ENCODE measurements at regions not wholly inside any gene's neighbourhood (a gene's known extent, or its start where the extent isn't known, plus 50 kb on each side); places are given as distances from the start of the nearest gene placed in this dataset.

DNA sequence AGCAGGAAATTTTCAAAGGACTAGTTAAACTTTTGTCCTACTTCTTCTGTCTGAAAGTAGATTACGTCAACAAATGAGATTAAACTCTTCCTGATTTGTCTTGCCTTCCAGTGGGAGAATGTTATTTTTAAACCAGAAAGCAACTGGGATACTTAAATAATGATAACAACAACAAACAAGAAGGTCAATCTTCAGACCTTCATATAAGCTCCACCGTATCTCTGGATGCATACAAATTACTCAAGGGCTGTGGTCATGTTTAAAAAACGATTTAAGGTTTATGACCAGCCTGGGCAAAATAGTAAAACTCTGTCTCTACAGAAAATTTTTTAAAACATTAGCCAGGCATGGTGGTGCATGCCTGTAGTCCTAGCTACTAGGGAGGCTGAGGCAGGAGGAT lies 145.3 kb upstream of the NPHP3 start:
- Histone ChIP-seq H3K27me3 (ENCODE audit: control insufficient read depth, insufficient read depth, low read length) (no peaks in the 10 kb centered on the region), H3K9ac (ENCODE audit: low read depth, low read length) (no peak overlapping the region), H3K27ac (ENCODE audit: low read depth, low read length) (no peak overlapping the region), H3K4me3 (ENCODE audit: low read depth, low read length) (no peak overlapping the region), H3K4me1 (ENCODE audit: control insufficient read depth, insufficient read depth, low read length) (no peaks in the 10 kb centered on the region), H3K9me3 (ENCODE audit: control insufficient read depth, insufficient read depth, low read length) (no peaks in the 10 kb centered on the region), H3K36me3 (ENCODE audit: control insufficient read depth, insufficient read depth, low read length) (no peaks in the 10 kb centered on the region)

DNA sequence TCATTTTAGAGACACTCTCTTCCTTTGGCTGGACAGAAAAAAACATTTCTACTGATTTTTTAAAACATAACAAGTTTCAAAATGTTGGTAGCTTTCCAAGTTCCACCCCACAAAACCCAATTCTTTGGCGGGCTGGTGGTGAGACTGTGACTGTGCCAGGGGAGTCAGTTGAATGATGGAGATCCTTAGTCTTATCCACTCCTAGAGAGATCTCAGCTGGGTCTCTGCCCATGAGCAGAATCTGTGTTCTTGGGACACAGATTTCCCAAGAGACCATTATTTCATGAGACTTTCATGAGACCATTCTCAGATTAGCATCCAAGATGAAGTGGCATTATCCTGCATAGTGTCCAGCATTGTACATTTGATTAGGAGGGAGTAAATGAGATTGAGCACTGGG lies 135.1 kb upstream of the NPHP3 start:
- no peak overlapping the region for H3K27ac ChIP-seq (ENCODE audit: low read depth, low read length)
- H3K27me3 ChIP-seq (ENCODE audit: control insufficient read depth, insufficient read depth, low read length): no peaks in the 10 kb centered on the region
- no peak overlapping the region for H3K4me3 ChIP-seq (ENCODE audit: low read depth, low read length)
- H3K9ac ChIP-seq (ENCODE audit: low read depth, low read length): no peak overlapping the region
- no peaks in the 10 kb centered on the region for H3K9me3 ChIP-seq (ENCODE audit: control insufficient read depth, insufficient read depth, low read length)
- peaks cover 7% of the 10 kb centered on the region; the same call in 1 of the 2 replicates for H3K4me1 ChIP-seq (ENCODE audit: control insufficient read depth, insufficient read depth, low read length)
- H3K36me3 ChIP-seq (ENCODE audit: control insufficient read depth, insufficient read depth, low read length): no peaks in the 10 kb centered on the region

DNA sequence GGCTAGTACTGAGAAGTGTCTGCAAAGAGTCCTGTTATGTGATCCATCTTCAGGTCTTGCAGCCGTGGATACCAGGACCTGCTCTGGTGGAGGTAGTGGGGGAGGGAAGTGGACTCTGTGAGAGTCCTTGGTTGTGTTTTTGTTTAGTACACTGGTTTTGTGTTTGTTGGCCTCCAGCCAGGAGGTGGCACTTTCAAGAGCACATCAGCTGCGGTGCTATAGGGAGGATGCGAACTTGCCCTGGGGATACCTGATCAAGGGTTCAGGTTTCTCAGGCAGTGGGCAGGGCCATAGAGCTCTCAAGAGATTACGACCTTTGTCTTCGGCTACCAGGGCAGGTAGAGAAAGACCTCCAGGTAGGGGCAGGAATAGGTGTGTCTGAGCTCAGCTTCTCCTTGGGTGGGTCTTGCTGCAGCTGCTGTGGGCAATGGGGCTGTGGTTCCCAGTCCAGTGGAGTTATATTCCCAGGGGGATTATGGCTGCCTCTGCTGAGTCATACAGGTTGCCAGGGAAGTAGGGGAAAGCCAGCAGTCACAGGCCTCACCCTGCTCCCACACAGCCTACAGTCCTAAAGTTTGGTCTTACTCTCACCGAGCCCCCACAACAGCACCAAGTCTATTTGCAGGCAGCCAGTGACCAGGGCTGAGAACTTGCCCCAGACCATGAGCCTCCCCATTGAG lies 132.8 kb upstream of the NPHP3 start:
- Histone ChIP-seq H3K9me3 (ENCODE audit: control insufficient read depth, insufficient read depth, low read length) (no peaks in the 10 kb centered on the region), H3K4me3 (ENCODE audit: low read depth, low read length) (no peak overlapping the region), H3K9ac (ENCODE audit: low read depth, low read length) (no peak overlapping the region), H3K27me3 (ENCODE audit: control insufficient read depth, insufficient read depth, low read length) (no peaks in the 10 kb centered on the region), H3K27ac (ENCODE audit: low read depth, low read length) (no peak overlapping the region), H3K36me3 (ENCODE audit: control insufficient read depth, insufficient read depth, low read length) (no peaks in the 10 kb centered on the region), H3K4me1 (ENCODE audit: control insufficient read depth, insufficient read depth, low read length) (peaks cover 7% of the 10 kb centered on the region; the same call in 1 of the 2 replicates)

DNA sequence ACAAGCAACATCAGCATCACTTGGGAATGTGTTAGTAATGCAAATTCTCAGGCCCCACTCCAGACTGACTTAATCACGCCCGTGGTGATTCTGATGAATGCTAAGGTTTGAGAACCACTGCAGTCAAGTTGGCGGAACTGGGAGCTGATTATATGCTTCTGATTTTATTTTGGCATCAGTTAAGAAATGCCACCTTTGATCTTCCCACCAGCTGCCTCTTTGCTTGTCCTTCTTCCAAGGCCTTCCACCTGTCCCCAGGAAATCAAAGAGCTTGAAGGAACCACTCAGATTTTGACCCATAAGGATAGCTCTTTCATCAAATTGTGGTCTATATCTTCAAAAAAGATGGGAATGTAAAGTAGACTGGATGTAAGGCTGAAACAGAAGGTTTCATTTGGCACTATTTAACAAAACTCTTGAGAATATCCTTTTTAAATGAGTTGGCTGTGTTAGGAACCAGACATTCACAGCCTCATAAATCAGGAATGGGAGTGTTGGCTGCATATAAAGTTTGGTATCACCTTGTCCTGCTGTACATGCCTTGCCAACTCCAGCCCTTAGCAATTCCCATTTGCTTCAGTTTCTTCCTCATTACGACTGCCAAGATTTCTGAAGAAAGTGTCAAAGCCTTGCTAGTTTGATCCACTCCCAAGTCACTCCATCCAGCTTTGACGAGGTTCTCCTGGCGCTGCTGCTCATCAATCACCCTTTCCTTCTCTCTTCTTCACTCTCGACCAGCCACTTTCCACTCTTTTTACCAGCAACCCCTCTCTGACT lies 125.8 kb upstream of the NPHP3 start:
- peaks cover 18% of the 10 kb centered on the region for H3K4me1 ChIP-seq (ENCODE audit: control insufficient read depth, insufficient read depth, low read length)
- no peak overlapping the region for H3K4me3 ChIP-seq (ENCODE audit: low read depth, low read length)
- H3K9ac ChIP-seq (ENCODE audit: low read depth, low read length): no peak overlapping the region
- no peak overlapping the region for H3K27ac ChIP-seq (ENCODE audit: low read depth, low read length)
- no peaks in the 10 kb centered on the region for H3K27me3 ChIP-seq (ENCODE audit: control insufficient read depth, insufficient read depth, low read length)
- H3K9me3 ChIP-seq (ENCODE audit: control insufficient read depth, insufficient read depth, low read length): no peaks in the 10 kb centered on the region
- H3K36me3 ChIP-seq (ENCODE audit: control insufficient read depth, insufficient read depth, low read length): no peaks in the 10 kb centered on the region

DNA sequence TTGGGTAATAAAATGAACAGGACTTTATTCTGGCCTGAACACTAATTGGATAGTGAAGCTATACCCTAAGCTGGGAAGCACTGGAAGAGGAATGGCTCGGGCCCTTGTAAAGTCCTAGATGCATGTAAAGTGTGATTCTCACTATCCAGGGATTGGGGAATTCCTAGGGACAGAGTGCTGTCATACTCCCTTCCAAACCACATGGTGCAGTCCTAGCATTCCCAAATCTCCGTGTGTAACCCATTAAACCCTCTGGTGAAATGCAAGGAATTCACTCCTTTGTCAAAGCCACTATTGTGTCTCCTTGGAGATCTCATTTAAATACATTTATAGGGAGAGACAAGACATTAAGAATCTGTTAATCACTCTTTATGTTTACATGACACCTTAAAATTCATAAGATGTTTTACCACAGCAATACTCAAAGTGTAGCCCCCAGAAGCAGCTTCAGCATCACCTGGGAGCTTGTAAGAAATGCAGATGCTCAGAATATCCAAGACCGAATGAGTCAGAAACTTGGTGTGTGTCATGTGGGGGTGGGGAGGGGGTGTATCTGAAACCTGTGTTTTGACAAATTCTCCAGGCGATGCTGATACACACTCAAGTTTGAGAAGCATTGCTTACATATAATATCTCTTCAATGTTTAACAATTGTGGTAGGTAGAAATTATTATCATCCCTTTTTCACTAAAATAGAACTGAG lies 121.8 kb upstream of the NPHP3 start:
- H3K9ac ChIP-seq (ENCODE audit: low read depth, low read length): no peak overlapping the region
- H3K9me3 ChIP-seq (ENCODE audit: control insufficient read depth, insufficient read depth, low read length): no peaks in the 10 kb centered on the region
- H3K27me3 ChIP-seq (ENCODE audit: control insufficient read depth, insufficient read depth, low read length): no peaks in the 10 kb centered on the region
- peak overlapping the region; percentile 38 for H3K27ac ChIP-seq (ENCODE audit: low read depth, low read length)
- H3K36me3 ChIP-seq (ENCODE audit: control insufficient read depth, insufficient read depth, low read length): no peaks in the 10 kb centered on the region
- H3K4me1 ChIP-seq (ENCODE audit: control insufficient read depth, insufficient read depth, low read length): peaks cover 18% of the 10 kb centered on the region
- H3K4me3 ChIP-seq (ENCODE audit: low read depth, low read length): no peak overlapping the region

DNA sequence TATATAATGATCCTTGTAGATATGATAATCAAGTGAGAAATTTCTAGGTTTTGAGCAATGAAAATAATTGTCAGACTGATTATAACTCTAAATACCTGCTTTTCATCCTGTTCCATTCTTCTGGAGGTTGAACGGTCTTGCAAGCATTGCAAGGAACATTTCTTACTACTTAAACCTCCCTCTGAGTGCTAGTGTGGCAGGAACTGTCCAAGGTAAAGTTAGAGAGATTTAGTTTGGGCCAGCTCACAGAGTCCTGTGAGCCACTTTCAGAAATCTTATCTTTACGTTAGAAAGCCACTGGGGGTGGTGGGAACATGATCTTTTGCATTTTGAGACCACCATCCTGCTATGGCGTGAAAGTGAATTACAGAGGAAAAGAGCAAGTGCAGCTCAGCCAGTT lies 121.1 kb upstream of the NPHP3 start:
- H3K4me3 ChIP-seq (ENCODE audit: low read depth, low read length): no peak overlapping the region
- H3K9ac ChIP-seq (ENCODE audit: low read depth, low read length): no peak overlapping the region
- no peaks in the 10 kb centered on the region for H3K36me3 ChIP-seq (ENCODE audit: control insufficient read depth, insufficient read depth, low read length)
- peak overlapping the region; percentile 16 for H3K27ac ChIP-seq (ENCODE audit: low read depth, low read length)
- no peaks in the 10 kb centered on the region for H3K27me3 ChIP-seq (ENCODE audit: control insufficient read depth, insufficient read depth, low read length)
- H3K4me1 ChIP-seq (ENCODE audit: control insufficient read depth, insufficient read depth, low read length): peaks cover 18% of the 10 kb centered on the region
- H3K9me3 ChIP-seq (ENCODE audit: control insufficient read depth, insufficient read depth, low read length): no peaks in the 10 kb centered on the region

DNA sequence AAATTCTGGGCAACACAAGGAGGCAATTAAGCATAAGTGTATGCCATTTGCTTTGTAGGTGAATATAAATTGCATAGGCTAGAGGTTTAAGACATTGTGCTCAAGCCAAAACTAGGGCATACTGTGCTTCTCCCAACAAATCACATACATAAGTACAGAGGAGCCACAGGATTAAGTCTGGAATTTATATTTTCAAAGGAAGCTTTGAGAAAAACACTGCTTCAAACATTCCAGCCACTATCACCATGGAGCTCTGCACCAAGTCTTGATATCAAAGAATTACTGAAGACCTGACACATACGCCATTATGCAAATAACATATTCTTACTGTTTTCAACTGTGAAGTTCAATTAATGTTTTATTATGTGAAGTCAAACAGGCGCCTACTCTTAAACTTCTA lies 119.4 kb upstream of the NPHP3 start:
- no peaks in the 10 kb centered on the region for H3K9me3 ChIP-seq (ENCODE audit: control insufficient read depth, insufficient read depth, low read length)
- H3K4me1 ChIP-seq (ENCODE audit: control insufficient read depth, insufficient read depth, low read length): peaks cover 18% of the 10 kb centered on the region
- no peaks in the 10 kb centered on the region for H3K27me3 ChIP-seq (ENCODE audit: control insufficient read depth, insufficient read depth, low read length)
- no peak overlapping the region for H3K9ac ChIP-seq (ENCODE audit: low read depth, low read length)
- H3K36me3 ChIP-seq (ENCODE audit: control insufficient read depth, insufficient read depth, low read length): no peaks in the 10 kb centered on the region
- no peak overlapping the region for H3K27ac ChIP-seq (ENCODE audit: low read depth, low read length)
- no peak overlapping the region for H3K4me3 ChIP-seq (ENCODE audit: low read depth, low read length)

DNA sequence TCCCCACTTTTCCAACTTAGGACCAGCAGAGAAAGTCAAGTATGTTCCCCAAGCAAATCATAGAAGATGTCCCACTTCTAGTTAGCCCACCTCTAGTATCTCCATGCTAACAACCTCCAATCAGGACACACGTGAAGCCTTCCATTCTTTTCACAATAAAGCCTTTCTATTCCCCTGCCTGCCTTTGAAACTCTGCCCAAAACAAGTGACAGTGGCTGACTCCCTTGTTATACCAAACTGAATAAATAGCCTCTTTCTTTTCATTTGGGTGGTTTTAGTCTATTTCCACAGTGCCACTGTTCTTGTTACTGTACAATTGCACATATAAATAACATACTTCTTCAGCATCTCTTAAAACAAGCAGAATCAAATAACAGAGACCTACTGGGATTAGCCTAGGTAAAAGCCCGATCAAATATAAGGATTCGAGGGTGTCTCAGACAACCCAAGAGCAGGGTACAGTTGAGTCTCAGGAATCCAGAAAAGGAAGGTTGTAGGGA lies 118.0 kb upstream of the NPHP3 start:
- Histone ChIP-seq H3K36me3 (ENCODE audit: control insufficient read depth, insufficient read depth, low read length) (no peaks in the 10 kb centered on the region), H3K9me3 (ENCODE audit: control insufficient read depth, insufficient read depth, low read length) (no peaks in the 10 kb centered on the region), H3K4me3 (ENCODE audit: low read depth, low read length) (no peak overlapping the region), H3K27me3 (ENCODE audit: control insufficient read depth, insufficient read depth, low read length) (no peaks in the 10 kb centered on the region), H3K4me1 (ENCODE audit: control insufficient read depth, insufficient read depth, low read length) (peaks cover 18% of the 10 kb centered on the region), H3K27ac (ENCODE audit: low read depth, low read length) (no peak overlapping the region), H3K9ac (ENCODE audit: low read depth, low read length) (no peak overlapping the region)

DNA sequence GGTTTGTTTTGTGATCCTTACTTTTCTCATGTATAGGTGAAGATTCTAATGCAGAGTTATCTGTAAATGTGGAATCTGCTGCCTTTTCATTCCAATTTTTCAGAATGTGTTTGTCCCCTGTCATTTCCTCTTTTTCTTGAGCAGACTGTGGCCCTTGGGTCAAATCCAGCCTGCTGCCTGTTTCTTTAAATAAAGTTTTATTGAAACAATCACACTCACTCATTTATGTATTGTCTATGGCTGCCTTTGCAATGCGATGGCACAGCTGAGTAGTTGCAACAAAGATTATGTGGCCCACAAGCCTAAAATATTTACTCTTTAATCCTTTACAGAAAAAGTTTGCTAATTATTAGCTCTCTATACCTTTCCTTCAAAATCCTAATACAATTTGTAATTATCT lies 116.3 kb upstream of the NPHP3 start:
- peaks cover 11% of the 10 kb centered on the region for H3K4me1 ChIP-seq (ENCODE audit: control insufficient read depth, insufficient read depth, low read length)
- no peak overlapping the region for H3K9ac ChIP-seq (ENCODE audit: low read depth, low read length)
- H3K27ac ChIP-seq (ENCODE audit: low read depth, low read length): no peak overlapping the region

DNA sequence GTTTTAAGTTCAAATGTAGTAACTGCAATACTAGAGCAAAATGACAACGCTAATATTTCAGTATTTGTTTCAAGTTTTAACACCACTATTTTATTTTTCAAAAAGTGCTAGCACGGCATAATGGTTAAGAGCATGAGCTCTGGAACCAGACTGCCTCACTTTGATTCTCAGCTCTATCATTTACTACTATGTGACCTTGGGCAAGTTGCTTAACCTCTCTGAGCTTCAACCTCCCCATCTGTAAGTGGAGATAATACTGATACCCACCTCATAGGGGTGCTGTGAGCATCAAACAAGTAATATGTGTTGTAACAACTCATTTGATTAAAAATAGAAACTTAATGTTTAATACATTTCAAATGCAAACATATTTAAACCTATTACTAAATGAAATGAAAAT lies 115.4 kb upstream of the NPHP3 start:
- no peak overlapping the region for H3K27ac ChIP-seq (ENCODE audit: low read depth, low read length)
- peaks cover 8% of the 10 kb centered on the region; the same call in 1 of the 2 replicates for H3K4me1 ChIP-seq (ENCODE audit: control insufficient read depth, insufficient read depth, low read length)
- H3K9ac ChIP-seq (ENCODE audit: low read depth, low read length): no peak overlapping the region
- H3K9me3 ChIP-seq (ENCODE audit: control insufficient read depth, insufficient read depth, low read length): no peaks in the 10 kb centered on the region
- no peak overlapping the region for H3K4me3 ChIP-seq (ENCODE audit: low read depth, low read length)
- no peaks in the 10 kb centered on the region for H3K36me3 ChIP-seq (ENCODE audit: control insufficient read depth, insufficient read depth, low read length)
- no peaks in the 10 kb centered on the region for H3K27me3 ChIP-seq (ENCODE audit: control insufficient read depth, insufficient read depth, low read length)

More for the DNA sequence above, 116.3 kb upstream of the NPHP3 start:
- Histone ChIP-seq H3K9me3 (ENCODE audit: control insufficient read depth, insufficient read depth, low read length) (no peaks in the 10 kb centered on the region), H3K36me3 (ENCODE audit: control insufficient read depth, insufficient read depth, low read length) (no peaks in the 10 kb centered on the region), H3K4me3 (ENCODE audit: low read depth, low read length) (no peak overlapping the region), H3K27me3 (ENCODE audit: control insufficient read depth, insufficient read depth, low read length) (no peaks in the 10 kb centered on the region)

DNA sequence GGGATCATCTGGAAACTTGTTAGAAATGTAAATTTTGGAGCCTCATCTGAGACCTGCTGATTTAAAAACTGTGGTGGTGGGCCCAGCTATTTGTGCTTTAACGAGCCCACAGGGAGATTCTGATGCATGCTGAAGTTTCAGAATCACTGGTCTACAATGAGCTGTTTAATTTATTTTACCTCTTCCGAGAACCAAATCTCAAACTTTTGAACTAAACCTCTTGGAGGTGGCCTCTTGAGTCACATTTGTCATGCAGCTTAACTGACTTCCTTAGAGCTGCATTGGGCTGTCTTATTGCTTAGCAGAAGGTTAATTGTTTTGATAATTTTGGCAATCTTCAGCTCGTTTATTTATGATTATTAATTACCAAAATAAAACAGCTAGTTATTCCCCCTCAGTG lies 112.1 kb upstream of the NPHP3 start:
- Histone ChIP-seq H3K9ac (ENCODE audit: low read depth, low read length) (no peak overlapping the region), H3K27ac (ENCODE audit: low read depth, low read length) (no peak overlapping the region), H3K9me3 (ENCODE audit: control insufficient read depth, insufficient read depth, low read length) (no peaks in the 10 kb centered on the region), H3K4me3 (ENCODE audit: low read depth, low read length) (no peak overlapping the region), H3K36me3 (ENCODE audit: control insufficient read depth, insufficient read depth, low read length) (no peaks in the 10 kb centered on the region), H3K27me3 (ENCODE audit: control insufficient read depth, insufficient read depth, low read length) (no peaks in the 10 kb centered on the region), H3K4me1 (ENCODE audit: control insufficient read depth, insufficient read depth, low read length) (peaks cover 8% of the 10 kb centered on the region; the same call in 1 of the 2 replicates)

All from HUES48 (cell line).